ENCODE measurements at regions not wholly inside any gene's neighbourhood (a gene's known extent, or its start where the extent isn't known, plus 50 kb on each side); places are given as distances from the start of the nearest gene placed in this dataset.
"Not testable (repeated sequence)": the region's sequence is repeated elsewhere in the genome, so short reads cannot be mapped to it uniquely, and the experiment has no call there.

- no peak for DNase-seq (ENCODE audit: low read depth)
These were observed 88.9 kb upstream of the RANBP3L start for GRCh38 chr5:36390640-36391039.

- DNase-seq (ENCODE audit: low read depth): no peak
These were observed 90.5 kb upstream of the RANBP3L start for GRCh38 chr5:36392186-36392585.

DNA sequence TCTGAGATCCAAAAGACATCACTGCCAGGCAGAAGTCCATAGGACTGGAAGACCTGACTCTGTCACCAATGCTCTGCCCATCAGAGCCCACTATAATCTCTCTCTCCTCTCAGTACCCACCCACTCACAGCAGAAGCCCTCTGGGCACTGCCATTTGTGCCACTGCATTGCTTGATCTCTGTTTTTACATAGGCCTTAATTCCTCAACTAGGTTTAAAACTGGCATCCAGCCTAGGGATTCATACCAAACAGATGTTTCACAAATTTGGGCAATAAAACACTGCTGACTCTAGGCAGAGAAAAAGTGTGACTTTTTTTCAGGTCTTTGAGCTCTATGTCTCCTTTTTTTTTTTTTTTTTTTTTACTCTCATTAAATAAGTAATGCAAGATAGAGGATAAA, 91.1 kb upstream of the RANBP3L start:
- DNase-seq (ENCODE audit: low read depth): no peak

DNA sequence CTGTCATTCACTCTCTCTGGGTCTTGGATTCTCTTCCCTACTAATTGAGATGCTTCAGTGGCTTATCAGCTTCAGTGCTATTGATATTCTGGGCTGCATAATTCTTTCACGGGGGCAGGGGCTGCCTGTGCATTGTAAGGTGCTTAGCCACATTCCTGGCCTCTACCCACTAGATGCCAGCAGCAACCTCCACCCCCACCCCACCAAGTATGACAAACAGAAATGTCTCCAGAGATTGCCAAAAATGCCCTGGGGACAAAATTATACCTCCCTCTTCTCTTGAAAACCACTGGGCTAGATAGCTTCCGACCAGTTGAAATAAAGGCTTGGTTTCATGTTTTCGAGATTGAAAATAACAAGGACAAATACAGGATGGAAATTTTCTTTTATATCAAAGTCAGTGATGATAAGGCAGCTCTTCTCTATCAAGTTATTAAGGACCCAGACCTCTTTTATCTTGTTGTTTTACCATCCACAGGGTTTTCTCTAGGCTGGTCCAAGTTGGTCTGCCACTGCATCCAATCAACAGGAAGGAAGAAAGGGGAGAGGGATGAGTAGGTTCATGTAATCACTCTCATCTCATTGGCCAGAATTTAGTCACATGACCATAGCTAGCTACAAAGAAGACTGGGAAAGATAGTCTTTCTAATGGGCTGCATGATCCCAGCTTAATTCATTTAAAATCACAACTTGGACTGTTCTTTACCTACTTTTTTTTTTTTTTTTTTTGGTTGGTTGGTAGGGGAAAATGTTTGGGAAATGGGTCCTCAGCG, 92.1 kb upstream of the RANBP3L start:
- DNase-seq (ENCODE audit: low read depth): no peak

DNA sequence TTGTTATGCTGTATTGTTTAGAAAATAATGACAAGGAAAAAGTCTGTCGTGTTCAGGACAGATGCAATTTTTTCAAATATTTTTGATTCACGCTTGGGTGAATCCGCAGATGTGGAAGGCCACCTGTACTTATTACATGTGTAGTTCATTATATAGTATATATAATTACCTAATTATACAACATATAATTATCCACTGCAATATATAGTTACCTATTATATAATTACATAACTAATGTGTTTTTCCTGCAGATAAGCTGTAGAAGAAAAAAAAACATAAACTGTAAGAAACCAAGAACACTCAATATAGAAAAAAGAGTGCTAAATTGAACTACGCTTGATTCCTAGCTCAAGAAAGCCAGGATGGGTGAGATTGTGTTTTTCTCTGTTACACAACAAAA, 93.6 kb upstream of the RANBP3L start:
- no peak for DNase-seq (ENCODE audit: low read depth)

DNA sequence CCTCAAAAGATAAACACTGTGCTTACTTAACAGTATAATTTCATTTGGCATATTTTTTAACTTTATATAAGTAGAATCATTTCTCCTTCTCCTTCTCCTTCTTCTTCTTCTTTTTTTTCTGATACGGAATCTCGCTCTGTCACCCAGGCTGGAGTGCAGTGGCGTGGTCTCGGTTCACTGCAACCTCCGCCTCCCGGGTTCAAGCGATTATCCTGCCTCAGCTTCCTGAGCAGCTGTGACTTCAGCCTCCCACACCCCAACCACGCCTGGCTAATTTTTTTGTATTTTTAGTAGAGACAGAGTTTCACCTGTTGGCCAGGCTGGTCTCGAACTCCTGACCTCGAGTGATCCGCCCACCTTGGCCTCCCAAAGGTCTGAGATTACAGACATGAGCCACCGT, 94.2 kb upstream of the RANBP3L start:
- not testable (repeated sequence) for DNase-seq (ENCODE audit: low read depth)

GRCh38 chr5:36396640-36397039, 94.9 kb upstream of the RANBP3L start:
- no peak for DNase-seq (ENCODE audit: low read depth)

GRCh38 chr5:36397901-36398536, 96.3 kb upstream of the RANBP3L start:
- DNase-seq (ENCODE audit: low read depth): peak; percentile 46

DNA sequence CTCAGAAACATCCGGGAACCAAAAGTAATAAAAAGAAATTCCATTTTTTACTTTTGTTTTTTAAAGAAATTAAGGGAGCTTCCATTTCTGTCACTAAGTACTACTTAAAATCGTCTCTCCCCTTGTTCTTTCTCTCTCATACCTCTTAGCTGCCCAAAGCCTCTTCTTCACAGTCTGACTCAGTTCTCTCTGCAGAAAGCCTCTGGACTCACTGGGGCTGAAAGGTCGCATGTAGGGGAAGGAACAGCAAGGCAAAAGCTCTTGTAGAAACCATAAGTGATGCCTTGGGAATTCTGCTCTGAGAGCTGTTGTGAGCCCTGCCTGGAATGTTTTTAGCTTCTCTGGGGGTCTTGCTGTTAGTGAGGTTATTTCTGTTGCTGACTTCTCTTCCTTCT, 100.8 kb upstream of the RANBP3L start:
- no peak for DNase-seq (ENCODE audit: low read depth)

DNA sequence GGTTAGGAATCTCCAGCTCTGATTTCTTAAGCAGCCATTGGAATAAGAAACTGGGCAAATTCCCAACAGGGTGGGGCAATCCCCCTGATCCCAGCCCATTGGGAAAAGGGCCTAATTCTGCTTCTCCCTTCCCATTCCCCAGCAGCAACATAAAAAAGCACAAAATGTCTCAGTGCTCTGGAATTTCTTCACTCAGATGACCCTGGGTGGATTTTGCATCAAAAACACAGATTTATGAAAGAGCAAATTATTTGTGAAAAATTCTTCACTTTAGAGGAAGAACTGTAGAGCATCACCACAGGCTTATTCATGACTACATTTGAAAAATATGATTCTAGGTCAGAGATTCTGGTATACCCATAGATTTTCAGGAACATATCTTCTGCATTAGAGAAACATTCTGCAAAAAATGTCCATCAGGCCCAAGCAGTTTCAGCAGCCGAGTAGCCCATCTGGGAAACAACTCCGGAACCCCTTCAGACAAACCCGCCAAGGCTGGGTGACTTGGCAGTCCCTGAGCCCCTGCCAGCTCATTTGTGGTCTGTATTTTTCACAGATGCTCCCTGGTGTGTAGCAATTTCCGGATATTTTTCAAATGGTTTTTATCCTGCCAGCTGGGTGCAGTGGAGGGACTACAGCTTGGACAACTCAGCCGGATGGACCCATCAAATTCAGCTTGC, 102.1 kb upstream of the RANBP3L start:
- DNase-seq (ENCODE audit: low read depth): no peak

- DNase-seq (ENCODE audit: low read depth): no peak
These were observed 104.3 kb upstream of the RANBP3L start for GRCh38 chr5:36406023-36406422.

- no peak for DNase-seq (ENCODE audit: low read depth)
These were observed 105.7 kb upstream of the RANBP3L start for GRCh38 chr5:36407396-36407795.

DNA sequence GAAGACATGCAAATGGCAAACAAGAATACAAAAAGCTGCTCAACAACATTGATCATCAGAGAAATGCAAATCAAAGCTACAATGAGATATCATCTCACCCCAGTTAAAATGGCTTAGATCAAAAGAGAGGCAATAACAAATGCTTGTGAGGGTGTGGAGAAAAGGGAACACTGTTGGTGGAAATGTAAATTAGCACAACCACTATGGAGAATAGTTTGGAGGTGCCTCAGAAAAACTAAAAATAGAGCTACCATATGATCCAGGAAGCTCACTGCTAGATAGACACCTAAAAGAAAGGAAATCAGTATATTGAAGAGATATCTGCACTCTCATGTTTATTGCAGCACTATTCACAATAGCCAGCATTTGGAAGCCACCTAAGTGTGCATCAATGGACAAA, 108.0 kb upstream of the RANBP3L start:
- not testable (repeated sequence) for DNase-seq (ENCODE audit: low read depth)

DNA sequence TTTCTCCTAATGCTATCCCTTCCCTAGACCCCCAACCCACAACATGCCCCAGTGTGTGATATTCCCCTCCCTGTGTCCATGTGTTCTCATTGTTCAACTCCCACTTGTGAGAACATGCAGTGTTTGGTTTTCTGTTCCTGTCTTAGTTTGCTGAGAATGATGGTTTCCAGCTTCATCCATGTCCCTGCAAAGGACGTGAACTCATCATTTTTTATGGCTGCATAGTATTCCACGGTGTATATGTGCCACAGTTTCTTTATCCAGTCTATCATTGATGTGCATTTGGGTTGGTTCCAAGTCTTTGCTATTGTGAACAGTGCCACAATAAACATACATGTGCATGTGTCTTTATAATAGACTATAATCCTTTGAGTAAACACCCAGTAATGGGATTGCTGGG, 109.0 kb upstream of the RANBP3L start:
- not testable (repeated sequence) for DNase-seq (ENCODE audit: low read depth)

DNA sequence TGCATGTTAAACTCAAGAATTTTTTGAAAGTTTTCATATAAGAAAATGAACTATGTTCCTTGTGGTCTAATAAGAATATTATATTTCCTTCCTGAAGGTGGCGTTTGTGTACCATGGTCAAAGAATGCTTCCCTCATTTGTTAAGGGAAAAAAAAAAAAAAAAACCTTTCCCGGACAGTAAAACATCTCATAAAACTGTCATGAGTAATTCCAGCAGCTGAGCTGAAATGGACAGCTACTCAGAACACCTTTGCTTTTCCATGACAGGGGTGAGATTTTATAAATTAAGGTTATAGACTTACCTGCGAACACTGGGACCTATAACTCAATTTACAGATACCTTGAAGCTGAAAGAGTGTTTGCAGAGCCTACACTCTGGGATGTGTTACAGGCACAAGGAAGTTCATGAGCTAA, 113.2 kb upstream of the RANBP3L start:
- DNase-seq (ENCODE audit: low read depth): no peak

DNA sequence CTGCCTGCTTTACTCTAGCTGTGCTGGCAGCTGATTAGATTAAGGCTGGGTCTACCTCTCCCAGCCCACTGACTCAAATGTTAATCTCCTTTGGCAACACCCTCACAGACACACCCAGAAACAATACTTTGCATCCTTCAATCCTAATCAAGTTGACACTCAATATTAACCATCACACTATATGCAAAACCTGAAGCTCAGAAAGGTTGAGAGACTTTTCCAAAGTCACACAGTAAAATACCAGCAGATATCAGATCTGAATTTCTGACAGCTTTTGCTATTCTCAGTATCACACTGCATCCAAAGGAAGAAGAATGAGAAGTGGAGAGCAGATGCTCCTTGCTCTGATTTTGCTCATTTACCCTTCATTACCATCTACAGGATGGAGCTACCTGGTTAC, 114.9 kb upstream of the RANBP3L start:
- DNase-seq (ENCODE audit: low read depth): no peak

DNA sequence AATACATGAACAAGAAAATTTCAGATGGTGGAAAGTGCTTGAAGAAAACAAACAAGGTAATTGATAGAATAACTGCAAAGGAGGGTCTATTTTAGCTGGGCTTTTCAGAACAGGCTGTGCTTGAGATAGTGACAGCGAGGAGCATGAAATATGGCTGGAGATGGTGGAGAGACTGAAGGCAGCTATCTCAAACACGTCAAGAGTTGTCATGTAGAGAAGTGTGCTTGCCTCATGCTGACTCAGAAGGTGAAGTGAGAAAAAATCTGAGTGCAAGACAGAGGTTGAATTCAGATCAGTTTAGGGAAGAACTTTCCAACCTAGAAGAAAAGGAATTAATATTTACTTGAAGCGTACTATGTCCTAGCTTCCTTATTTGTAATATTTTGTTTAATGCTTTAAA, 115.5 kb upstream of the RANBP3L start:
- no peak for DNase-seq (ENCODE audit: low read depth)

DNA sequence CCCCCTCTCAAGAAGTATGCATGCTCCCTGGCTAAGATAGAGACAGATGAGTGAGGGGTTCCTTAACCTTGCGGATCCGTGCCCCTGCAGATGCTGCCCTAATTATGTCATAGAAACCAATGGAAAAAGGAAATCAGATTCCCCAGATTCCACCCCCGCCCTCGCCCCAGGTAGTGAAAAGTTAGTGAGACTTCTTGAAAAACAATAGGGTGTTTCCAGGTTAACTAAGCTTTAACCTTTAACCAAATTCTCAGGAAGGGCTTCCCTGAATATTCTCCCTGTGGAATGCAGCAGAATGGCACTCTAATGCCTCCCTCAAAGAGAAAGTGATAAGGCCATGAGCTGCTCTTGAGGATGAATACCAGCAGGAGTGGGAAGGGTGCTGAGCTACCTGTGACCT, 116.0 kb upstream of the RANBP3L start:
- no peak for DNase-seq (ENCODE audit: low read depth)

DNA sequence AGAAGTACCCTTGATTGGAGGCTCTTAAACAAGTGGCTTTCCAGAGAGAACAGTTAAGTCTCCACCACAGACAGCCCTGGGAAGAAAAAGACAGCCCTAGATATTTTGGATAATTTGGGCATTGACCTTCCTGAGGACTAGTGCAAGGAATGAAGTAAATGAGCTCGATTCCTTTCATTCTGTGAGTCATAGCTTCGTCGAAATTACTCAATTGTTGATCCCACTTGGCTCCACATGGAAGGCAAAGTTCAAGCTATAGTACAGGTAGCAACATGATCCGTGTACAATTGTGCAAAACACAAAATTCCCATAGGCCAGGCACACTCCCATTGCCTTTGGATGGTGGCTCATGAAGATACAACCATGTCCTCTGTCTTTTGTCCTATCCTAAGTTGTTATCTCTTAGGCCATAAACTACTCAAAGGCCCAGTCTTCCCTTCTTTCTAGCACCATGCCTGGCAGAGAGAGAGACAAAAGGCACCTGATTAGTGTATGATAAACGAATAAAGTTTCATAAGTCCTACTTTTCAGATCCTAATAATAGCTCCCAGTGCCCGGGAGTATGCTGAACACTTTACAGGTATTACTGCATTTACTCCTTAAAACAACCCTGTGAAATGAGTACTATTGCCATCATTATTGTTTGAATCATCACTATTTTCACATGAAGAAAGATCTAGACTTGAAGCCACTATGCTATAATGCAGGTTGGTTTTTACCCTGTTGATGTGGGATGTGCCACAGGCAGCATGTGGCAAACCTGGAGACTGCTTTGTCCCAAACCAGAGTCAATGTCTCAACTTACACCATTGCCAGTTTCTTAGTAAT, 116.7 kb upstream of the RANBP3L start:
- no peak for DNase-seq (ENCODE audit: low read depth)

- DNase-seq (ENCODE audit: low read depth): no peak
These were observed 119.6 kb upstream of the RANBP3L start for GRCh38 chr5:36421256-36421655.

- DNase-seq (ENCODE audit: low read depth): no peak
These were observed 121.2 kb upstream of the RANBP3L start for GRCh38 chr5:36422952-36423351.
